DND-41 (cell line): ENCODE measurements at regions not wholly inside any gene's neighbourhood (a gene's known extent, or its start where the extent isn't known, plus 50 kb on each side); places are given as distances from the start of the nearest gene placed in this dataset.

ENCODE experiments used
- EZH2 ChIP-seq: IDR thresholded peaks from 3 replicates; pipeline ENCODE4 v1.6.1; 2012; ENCODE audit warnings: borderline replicate concordance, low read depth, mild to moderate bottlenecking, moderate library complexity, low read length, inconsistent platforms; ENCODE audit not compliant: severe bottlenecking
- TF ChIP-seq, protein P1 (sequence below): IDR thresholded peaks from 2 replicates; pipeline ENCODE4 v1.5.1; 2012; ENCODE audit warnings: borderline replicate concordance, low read length, moderate library complexity, mild to moderate bottlenecking; ENCODE audit not compliant: poor library complexity, severe bottlenecking; ENCODE audit errors: extremely low read depth

DNA sequence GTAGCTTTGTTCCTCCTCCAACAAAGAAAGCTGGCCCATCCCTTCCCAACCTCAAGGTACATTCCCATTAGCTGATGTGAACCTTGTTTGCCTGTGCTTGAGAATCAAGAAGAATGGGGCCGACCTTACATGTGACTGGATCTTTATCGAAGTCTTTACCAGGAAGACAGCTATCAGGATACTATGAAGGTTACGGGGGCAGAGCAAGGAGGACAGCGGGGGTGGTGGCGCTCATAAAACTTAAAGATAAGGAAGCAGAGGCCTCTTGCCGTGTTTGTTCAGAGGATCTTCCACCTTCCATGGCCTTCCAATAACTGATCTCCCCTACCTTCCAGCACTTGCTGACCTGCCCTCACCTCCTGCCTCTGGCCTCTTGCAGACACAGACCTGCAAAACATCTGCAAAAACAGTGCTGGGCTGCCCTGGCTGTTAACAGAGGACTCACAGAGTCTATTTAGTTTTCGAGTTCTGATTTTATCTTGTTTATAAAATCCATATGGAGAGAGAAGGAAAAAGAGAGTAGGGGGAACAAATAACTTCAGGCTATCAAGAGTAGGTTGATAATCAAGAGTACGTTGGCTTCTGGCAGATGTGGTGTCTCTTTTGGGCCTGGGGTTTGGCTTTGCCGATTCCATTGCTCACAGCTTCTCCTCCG lies 198.0 kb downstream of the HUNK start:
- TF ChIP-seq, protein P1, sequence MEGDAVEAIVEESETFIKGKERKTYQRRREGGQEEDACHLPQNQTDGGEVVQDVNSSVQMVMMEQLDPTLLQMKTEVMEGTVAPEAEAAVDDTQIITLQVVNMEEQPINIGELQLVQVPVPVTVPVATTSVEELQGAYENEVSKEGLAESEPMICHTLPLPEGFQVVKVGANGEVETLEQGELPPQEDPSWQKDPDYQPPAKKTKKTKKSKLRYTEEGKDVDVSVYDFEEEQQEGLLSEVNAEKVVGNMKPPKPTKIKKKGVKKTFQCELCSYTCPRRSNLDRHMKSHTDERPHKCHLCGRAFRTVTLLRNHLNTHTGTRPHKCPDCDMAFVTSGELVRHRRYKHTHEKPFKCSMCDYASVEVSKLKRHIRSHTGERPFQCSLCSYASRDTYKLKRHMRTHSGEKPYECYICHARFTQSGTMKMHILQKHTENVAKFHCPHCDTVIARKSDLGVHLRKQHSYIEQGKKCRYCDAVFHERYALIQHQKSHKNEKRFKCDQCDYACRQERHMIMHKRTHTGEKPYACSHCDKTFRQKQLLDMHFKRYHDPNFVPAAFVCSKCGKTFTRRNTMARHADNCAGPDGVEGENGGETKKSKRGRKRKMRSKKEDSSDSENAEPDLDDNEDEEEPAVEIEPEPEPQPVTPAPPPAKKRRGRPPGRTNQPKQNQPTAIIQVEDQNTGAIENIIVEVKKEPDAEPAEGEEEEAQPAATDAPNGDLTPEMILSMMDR: no peak
- no peak for TF ChIP-seq EZH2
